H1 (cell line): ENCODE measurements at regions not wholly inside any gene's neighbourhood (a gene's known extent, or its start where the extent isn't known, plus 50 kb on each side); places are given as distances from the start of the nearest gene placed in this dataset.

Experiments
- BACH1 ChIP-seq: IDR thresholded peaks from 2 replicates; pipeline ENCODE4 v1.6.1; 2012; ENCODE audit warnings: low read length, improper control_type of control experiment
- BCL11A ChIP-seq, 2 experiments: IDR thresholded peaks; one replicate each; pipeline ENCODE4 v1.6.1; 2011; ENCODE audit warnings: low read depth in 2 of 2, low read length in 2 of 2, mild to moderate bottlenecking in 2 of 2
- CHD7 ChIP-seq: fragments of 300-600 bp; sonication (generic); IDR thresholded peaks from 2 replicates; pipeline ENCODE4 v1.7.1; 2012; ENCODE audit warnings: low read length, moderate library complexity, mild to moderate bottlenecking, inconsistent platforms; ENCODE audit not compliant: insufficient replicate concordance
- CTCF ChIP-seq, 3 experiments: IDR thresholded peaks; 1 replicate in 2 of 3; 2 replicates in 1 of 3; pipeline versions ENCODE4 v1.5.1 to v1.6.1; 2011; ENCODE audit warnings: low read length in 3 of 3, mild to moderate bottlenecking in 3 of 3, inconsistent platforms in 2 of 3, low read depth in 1 of 3, moderate library complexity in 1 of 3; ENCODE audit not compliant: insufficient read depth in 1 of 3; ENCODE audit errors: control extremely low read depth in 1 of 3
- EP300 ChIP-seq, 2 experiments: IDR thresholded peaks; 1 replicate in 1 of 2; 2 replicates in 1 of 2; pipeline ENCODE4 v1.6.1; 2011 to 2012; ENCODE audit warnings: low read depth in 2 of 2, low read length in 2 of 2, mild to moderate bottlenecking in 2 of 2, borderline replicate concordance in 1 of 2, inconsistent platforms in 1 of 2, moderate library complexity in 1 of 2
- EZH2 ChIP-seq: fragments of 200-600 bp; sonication (generic); IDR thresholded peaks from 2 replicates; pipeline ENCODE4 v1.7.1; 2012; ENCODE audit warnings: low read depth, mild to moderate bottlenecking, moderate library complexity, low read length, inconsistent platforms; ENCODE audit not compliant: severe bottlenecking
- RFX5 ChIP-seq: IDR thresholded peaks from 2 replicates; pipeline ENCODE4 v1.6.1; 2011; ENCODE audit warnings: low read depth, low read length, improper control_type of control experiment, borderline replicate concordance
- SP4 ChIP-seq: IDR thresholded peaks from 2 replicates; pipeline ENCODE4 v1.6.1; 2012; ENCODE audit warnings: low read length, inconsistent platforms
- SUZ12 ChIP-seq: fragments of 200-600 bp; sonication (generic); IDR thresholded peaks from 2 replicates; pipeline ENCODE4 v1.6.1; 2012; ENCODE audit warnings: mild to moderate bottlenecking, inconsistent platforms, low read length, moderate library complexity, mixed read lengths
- USF2 ChIP-seq: IDR thresholded peaks from 2 replicates; pipeline ENCODE4 v1.6.1; 2011; ENCODE audit warnings: low read length, improper control_type of control experiment

GRCh38 chr4:185080545-185080944 lies 62.3 kb downstream of the HELT start:
- TF ChIP-seq EP300 (IDR thresholded peaks at IDR 0.05; ENCODE audit: borderline replicate concordance in 1 of 2, low read depth in 2 of 2, low read length in 2 of 2) (no peak), RFX5 (no peak), CTCF (IDR thresholded peaks at IDR 0.05; ENCODE audit: control extremely low read depth in 1 of 3, insufficient read depth in 1 of 3, low read depth in 1 of 3, low read length in 3 of 3) (no peak), SUZ12 (no peak), USF2 (no peak), BACH1 (no peak), EZH2 (no peak), CHD7 (no peak), SP4 (no peak), BCL11A (IDR thresholded peaks at IDR 0.05; ENCODE audit: low read depth in 2 of 2, low read length in 2 of 2) (no peak)
